ENCODE measurements at regions not wholly inside any gene's neighbourhood (a gene's known extent, or its start where the extent isn't known, plus 50 kb on each side); places are given as distances from the start of the nearest gene placed in this dataset.
"Not testable (repeated sequence)": the region's sequence is repeated elsewhere in the genome, so short reads cannot be mapped to it uniquely, and the experiment has no call there.

- no peak for DNase-seq (ENCODE audit: low spot score)
Measured at GRCh38 chr20:19114410-19114809, 98.0 kb upstream of the SLC24A3 start.

GRCh38 chr20:19115581-19115980 lies 96.9 kb upstream of the SLC24A3 start:
- no peak for DNase-seq (ENCODE audit: low spot score)

GRCh38 chr20:19120011-19120410 lies 92.4 kb upstream of the SLC24A3 start:
- DNase-seq (ENCODE audit: low spot score), result no peak

- DNase-seq (ENCODE audit: low spot score), result no peak
Measured at GRCh38 chr20:19120569-19120968, 91.9 kb upstream of the SLC24A3 start.

GRCh38 chr20:19121463-19121862 lies 91.0 kb upstream of the SLC24A3 start:
- no peak for DNase-seq (ENCODE audit: low spot score)

GRCh38 chr20:19121916-19122315 lies 90.5 kb upstream of the SLC24A3 start:
- no peak for DNase-seq (ENCODE audit: low spot score)

- no peak for DNase-seq (ENCODE audit: low spot score)
Measured at GRCh38 chr20:19122395-19122794, 90.0 kb upstream of the SLC24A3 start.

- DNase-seq (ENCODE audit: low spot score), result no peak
Measured at GRCh38 chr20:19125508-19125907, 86.9 kb upstream of the SLC24A3 start.

GRCh38 chr20:19129306-19129705 lies 83.1 kb upstream of the SLC24A3 start:
- no peak for DNase-seq (ENCODE audit: low spot score)

- no peak for DNase-seq (ENCODE audit: low spot score)
Measured at GRCh38 chr20:19129976-19130612, 82.3 kb upstream of the SLC24A3 start.

- DNase-seq (ENCODE audit: low spot score), result no peak
Measured at GRCh38 chr20:19130613-19130984, 81.8 kb upstream of the SLC24A3 start.

- no peak for DNase-seq (ENCODE audit: low spot score)
Measured at GRCh38 chr20:19137641-19138040, 74.8 kb upstream of the SLC24A3 start.

- DNase-seq (ENCODE audit: low spot score), result no peak
Measured at GRCh38 chr20:19138758-19139157, 73.7 kb upstream of the SLC24A3 start.

- not testable (repeated sequence) for DNase-seq (ENCODE audit: low spot score)
Measured at GRCh38 chr20:19139584-19139983, 72.9 kb upstream of the SLC24A3 start.

- DNase-seq (ENCODE audit: low spot score), result no peak
Measured at GRCh38 chr20:19141998-19142397, 70.4 kb upstream of the SLC24A3 start.

- DNase-seq (ENCODE audit: low spot score), result no peak
Measured at GRCh38 chr20:19143890-19144289, 68.6 kb upstream of the SLC24A3 start.

- DNase-seq (ENCODE audit: low spot score), result no peak
Measured at GRCh38 chr20:19161336-19161735, 51.1 kb upstream of the SLC24A3 start.

All from putamen (tissue), 1 donor.